ENCODE measurements at regions not wholly inside any gene's neighbourhood (a gene's known extent, or its start where the extent isn't known, plus 50 kb on each side); places are given as distances from the start of the nearest gene placed in this dataset.

GRCh38 chr7:81143856-81144255 lies 225.0 kb upstream of the SEMA3C start:
- no peak for TF ChIP-seq CTCF (IDR thresholded peaks at IDR 0.05; ENCODE audit: low read length)
- no peak for TF ChIP-seq EZH2 (IDR thresholded peaks at IDR 0.05; ENCODE audit: borderline replicate concordance, low read length)

Measured in OCI-LY1 (cell line).